ENCODE measurements at regions not wholly inside any gene's neighbourhood (a gene's known extent, or its start where the extent isn't known, plus 50 kb on each side); places are given as distances from the start of the nearest gene placed in this dataset.

- Histone ChIP-seq H3K4me3 (no peak overlapping the region), H3K9ac (ENCODE audit: low read depth in 2 of 2, low read length in 2 of 2) (no peak overlapping the region), H3K27me3 (no peaks in the 10 kb centered on the region), H3K27ac (no peak overlapping the region), H3K36me3 (no peaks in the 10 kb centered on the region), H3K9me3 (no peaks in the 10 kb centered on the region), H3K4me1 (no peaks in the 10 kb centered on the region)
- intact Hi-C loops (cut with DNase I): loop anchor here (5.0 to 10.0 kb wide), 3 partner anchors 465 to 707 kb away; no protein-coding TSS in a partner anchor
- TF ChIP-seq CTCF (IDR thresholded peaks at IDR 0.05): no peak
- DNase-seq: no peak
These were observed 227.3 kb upstream of the CSF3R start for GRCh38 chr1:36709869-36710481.

- TF ChIP-seq CTCF (IDR thresholded peaks at IDR 0.05): no peak
- Histone ChIP-seq H3K27ac (no peak overlapping the region), H3K9ac (ENCODE audit: low read depth in 2 of 2, low read length in 2 of 2) (no peak overlapping the region), H3K27me3 (no peaks in the 10 kb centered on the region), H3K4me1 (no peaks in the 10 kb centered on the region), H3K36me3 (no peaks in the 10 kb centered on the region), H3K9me3 (no peaks in the 10 kb centered on the region), H3K4me3 (no peak overlapping the region)
- intact Hi-C loops (cut with DNase I): loop anchor here (5.0 to 10.0 kb wide), 3 partner anchors 466 to 709 kb away; no protein-coding TSS in a partner anchor
- DNase-seq: no peak
These were observed 225.9 kb upstream of the CSF3R start for GRCh38 chr1:36708587-36708986.

- H3K27me3 ChIP-seq: no peaks in the 10 kb centered on the region
- H3K9ac ChIP-seq (ENCODE audit: low read depth in 2 of 2, low read length in 2 of 2): no peak overlapping the region
- no peaks in the 10 kb centered on the region for H3K36me3 ChIP-seq
- intact Hi-C loops (cut with DNase I): loop anchor here (5.0 to 10.0 kb wide), 3 partner anchors 468 to 710 kb away; no protein-coding TSS in a partner anchor
- no peak for DNase-seq
- H3K4me3 ChIP-seq: no peak overlapping the region
- H3K9me3 ChIP-seq: no peaks in the 10 kb centered on the region
- TF ChIP-seq CTCF (IDR thresholded peaks at IDR 0.05): no peak
- H3K27ac ChIP-seq: no peak overlapping the region
- H3K4me1 ChIP-seq: no peaks in the 10 kb centered on the region
These were observed 224.5 kb upstream of the CSF3R start for GRCh38 chr1:36707221-36707620.

GRCh38 chr1:36706416-36706815 lies 223.7 kb upstream of the CSF3R start:
- Histone ChIP-seq H3K4me3 (no peak overlapping the region), H3K36me3 (no peaks in the 10 kb centered on the region), H3K27ac (no peak overlapping the region), H3K9ac (ENCODE audit: low read depth in 2 of 2, low read length in 2 of 2) (no peak overlapping the region), H3K9me3 (no peaks in the 10 kb centered on the region), H3K27me3 (no peaks in the 10 kb centered on the region), H3K4me1 (no peaks in the 10 kb centered on the region)
- no peak for TF ChIP-seq CTCF (IDR thresholded peaks at IDR 0.05)
- intact Hi-C loops (cut with DNase I): loop anchor here (5.0 to 10.0 kb wide), 3 partner anchors 468 to 711 kb away; no protein-coding TSS in a partner anchor
- no peak for DNase-seq

GRCh38 chr1:36705629-36706028 lies 222.9 kb upstream of the CSF3R start:
- no peak for DNase-seq
- Histone ChIP-seq H3K4me3 (no peak overlapping the region), H3K36me3 (no peaks in the 10 kb centered on the region), H3K9ac (ENCODE audit: low read depth in 2 of 2, low read length in 2 of 2) (no peak overlapping the region), H3K9me3 (no peaks in the 10 kb centered on the region), H3K27ac (no peak overlapping the region), H3K27me3 (no peaks in the 10 kb centered on the region), H3K4me1 (no peaks in the 10 kb centered on the region)
- no peak for TF ChIP-seq CTCF (IDR thresholded peaks at IDR 0.05)
- intact Hi-C loops (cut with DNase I): loop anchor here (5.0 to 10.0 kb wide), 3 partner anchors 469 to 712 kb away; no protein-coding TSS in a partner anchor

All from colonic mucosa (tissue), 4 donors.